Calu3 (cell line): ENCODE measurements at regions not wholly inside any gene's neighbourhood (a gene's known extent, or its start where the extent isn't known, plus 50 kb on each side); places are given as distances from the start of the nearest gene placed in this dataset.

Experiments used
- BruUV-seq: library from RNA; stranded (reverse); fragments of 400-500 nt; replicated peaks from 2 replicates; lab custom pipeline; 2021; lab: Mats Ljungman, UMichigan
- CTCF ChIA-PET: fragments of 300-600 bp; sonication (Branson Sonifier 250); formaldehyde crosslinking; loops from one replicate; lab custom pipeline; 2022; ENCODE audit warnings: antibody characterized with exemption; lab: Charles Lee
- DNase-seq: peaks from one replicate; pipeline ENCODE4 v3.0.0; 2022
- H3K27ac Mint-ChIP-seq: one replicate; pipeline ENCODE4 v1.8.0; 2022; ENCODE audit warnings: mixed read lengths; ENCODE audit not compliant: unreplicated experiment
- H3K27me3 Mint-ChIP-seq: one replicate; pipeline ENCODE4 v1.8.0; 2022; ENCODE audit warnings: mixed read lengths; ENCODE audit not compliant: unreplicated experiment
- H3K36me3 Mint-ChIP-seq: one replicate; pipeline ENCODE4 v1.8.0; 2022; ENCODE audit warnings: mild to moderate bottlenecking, moderate library complexity, mixed read lengths; ENCODE audit not compliant: insufficient read depth, unreplicated experiment
- H3K4me1 Mint-ChIP-seq: one replicate; pipeline ENCODE4 v1.8.0; 2022; ENCODE audit warnings: mild to moderate bottlenecking, low read depth, mixed read lengths; ENCODE audit not compliant: unreplicated experiment
- H3K4me3 Mint-ChIP-seq: one replicate; pipeline ENCODE4 v1.8.0; 2022; ENCODE audit warnings: mild to moderate bottlenecking, low read depth, moderate library complexity, mixed read lengths; ENCODE audit not compliant: unreplicated experiment
- H3K9me3 Mint-ChIP-seq: one replicate; pipeline ENCODE4 v1.8.0; 2022; ENCODE audit warnings: low read depth, mixed read lengths; ENCODE audit not compliant: unreplicated experiment
- CTCF ChIP-seq: fragments of 200-600 bp; IDR thresholded peaks from one replicate; pipeline ENCODE4 v1.8.0; 2022; ENCODE audit warnings: antibody characterized with exemption; ENCODE audit not compliant: unreplicated experiment
- intact Hi-C: fragments of 100-400 bp; cut with micrococcal nuclease; formaldehyde crosslinking; loops from one replicate; pipeline ENCODE4 v1.10.0; 2022; ENCODE audit not compliant: unreplicated experiment

GRCh38 chr9:103904242-103904641, 189.9 kb upstream of the SMC2 start:
- intact Hi-C loops = no loop called here
- no TSS peak for BruUV-seq
- Mint-ChIP-seq H3K9me3 (no peaks in the 10 kb centered on the region), H3K4me3 (no peak overlapping the region), H3K36me3 (no peaks in the 10 kb centered on the region), H3K27ac (no peak overlapping the region), H3K27me3 (no peaks in the 10 kb centered on the region), H3K4me1 (no peaks in the 10 kb centered on the region)
- TF ChIP-seq CTCF = no peak
- no peak for DNase-seq
- CTCF ChIA-PET = no interaction called here

- Mint-ChIP-seq H3K4me3 (no peak overlapping the region), H3K9me3 (peaks cover 3% of the 10 kb centered on the region), H3K4me1 (no peaks in the 10 kb centered on the region), H3K36me3 (no peaks in the 10 kb centered on the region), H3K27ac (no peak overlapping the region), H3K27me3 (no peaks in the 10 kb centered on the region)
- intact Hi-C loops = no loop called here
- CTCF ChIA-PET = no interaction called here
- TF ChIP-seq CTCF = no peak
- no TSS peak for BruUV-seq
- DNase-seq = no peak
Observed at GRCh38 chr9:103913899-103914298, 180.2 kb upstream of the SMC2 start.

DNA sequence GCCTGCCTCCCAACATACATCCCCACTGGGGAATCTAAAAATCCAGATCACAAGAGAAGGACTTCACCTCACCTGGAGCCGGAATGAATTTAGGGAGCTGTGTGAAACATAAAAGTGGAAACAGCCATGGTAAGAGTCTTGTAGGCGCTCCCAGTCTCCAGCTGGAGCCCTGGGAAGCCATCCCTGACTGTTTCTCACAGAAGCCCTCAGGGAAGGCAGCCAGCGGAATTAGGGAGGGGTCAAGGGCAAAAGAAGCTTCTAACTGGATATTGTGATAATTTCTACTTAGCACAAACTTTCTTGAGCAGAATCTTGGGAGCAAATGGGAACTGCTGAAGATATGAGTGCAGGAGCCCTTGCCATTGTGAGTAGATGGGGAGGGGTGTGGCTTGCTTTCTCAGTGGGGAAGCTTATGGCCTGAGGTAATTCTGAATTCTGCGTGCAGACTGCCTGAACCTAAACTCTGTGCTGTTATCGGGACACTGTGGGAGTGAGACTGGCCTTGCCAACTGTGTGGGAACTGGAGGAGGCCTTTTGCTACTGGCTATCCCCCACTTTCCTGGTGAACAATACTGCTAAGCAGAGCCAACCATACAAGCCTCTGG, 174.4 kb upstream of the SMC2 start:
- H3K4me3 Mint-ChIP-seq = no peak overlapping the region
- H3K27ac Mint-ChIP-seq = no peak overlapping the region
- H3K27me3 Mint-ChIP-seq = no peaks in the 10 kb centered on the region
- H3K4me1 Mint-ChIP-seq = no peaks in the 10 kb centered on the region
- TF ChIP-seq CTCF = no peak
- intact Hi-C loops = no loop called here
- CTCF ChIA-PET = no interaction called here
- no peaks in the 10 kb centered on the region for H3K36me3 Mint-ChIP-seq
- no peak for DNase-seq
- peaks cover 4% of the 10 kb centered on the region for H3K9me3 Mint-ChIP-seq
- no TSS peak for BruUV-seq

DNA sequence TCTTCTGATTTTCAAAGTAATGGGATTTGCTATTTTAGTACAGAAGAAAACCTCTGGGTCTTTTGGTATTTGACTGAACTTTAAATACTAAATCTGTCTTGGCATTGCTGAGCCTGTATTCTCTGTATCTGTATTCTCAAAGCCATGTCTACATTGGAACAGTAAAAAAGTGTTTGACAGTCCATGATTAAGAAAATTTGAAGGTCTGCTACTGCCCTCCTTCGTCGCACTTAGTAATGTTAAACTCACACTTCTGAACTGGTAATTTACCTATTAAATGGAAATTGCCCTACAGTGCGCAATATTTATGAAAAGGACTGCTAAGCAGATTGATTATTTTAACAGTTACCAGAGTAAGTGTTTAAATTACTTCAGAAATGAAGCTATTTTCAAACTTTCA, 165.7 kb upstream of the SMC2 start:
- no peaks in the 10 kb centered on the region for H3K36me3 Mint-ChIP-seq
- BruUV-seq = no TSS peak

More for the DNA sequence above, 165.7 kb upstream of the SMC2 start:
- DNase-seq = no peak
- intact Hi-C loops = no loop called here
- CTCF ChIA-PET = no interaction called here
- Mint-ChIP-seq H3K27ac (no peak overlapping the region), H3K4me3 (no peak overlapping the region), H3K27me3 (no peaks in the 10 kb centered on the region), H3K9me3 (peaks cover 2% of the 10 kb centered on the region), H3K4me1 (no peaks in the 10 kb centered on the region)
- TF ChIP-seq CTCF = no peak
